Central memory CD4-positive, alpha-beta T cell (primary cell): ENCODE measurements at regions not wholly inside any gene's neighbourhood (a gene's known extent, or its start where the extent isn't known, plus 50 kb on each side); places are given as distances from the start of the nearest gene placed in this dataset.

ENCODE experiments used
- DNase-seq: peaks from one replicate; pipeline ENCODE4 v3.0.0; 2022

- DNase-seq = no peak
Observed at GRCh38 chr21:21605521-21605920, 607.3 kb downstream of the NCAM2 start.

GRCh38 chr21:21606041-21606440, 607.8 kb downstream of the NCAM2 start:
- no peak for DNase-seq

DNA sequence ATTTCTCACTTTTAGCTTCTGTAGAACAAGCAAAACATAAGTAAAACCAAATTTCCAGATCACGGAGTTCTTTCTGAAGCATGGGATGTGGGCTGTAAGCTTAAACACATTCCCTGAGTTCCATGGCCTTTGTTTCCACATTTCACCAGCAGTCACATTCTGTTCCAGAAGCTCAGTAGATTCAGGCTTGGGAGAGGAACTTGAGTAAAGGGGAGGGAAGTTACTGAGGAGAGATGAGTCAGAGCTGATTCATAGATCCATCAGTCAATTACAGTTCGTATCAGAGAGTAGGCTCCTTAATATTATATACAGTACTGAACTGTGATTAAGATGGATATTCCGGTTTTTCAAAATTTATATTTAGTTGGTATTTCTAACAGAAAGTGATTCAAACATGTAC, 614.3 kb downstream of the NCAM2 start:
- no peak for DNase-seq

DNA sequence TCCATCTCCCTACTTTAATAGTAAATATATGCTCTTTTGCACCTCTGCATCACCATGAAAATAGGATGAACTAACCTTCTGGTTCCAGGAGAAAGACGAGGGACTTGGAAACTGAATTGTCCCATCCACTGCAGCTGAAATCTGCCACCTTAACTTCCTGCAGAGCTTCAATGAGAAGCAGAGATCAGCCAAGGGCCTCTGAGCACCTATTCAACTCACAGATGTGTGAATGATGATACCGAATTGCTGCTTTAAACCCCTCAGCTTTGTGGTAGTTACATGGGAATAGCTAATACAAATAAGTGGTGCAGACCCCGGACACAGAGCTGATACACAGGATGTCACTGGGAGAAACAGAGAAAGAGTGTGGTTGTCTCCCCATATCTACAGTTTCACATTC, 616.8 kb downstream of the NCAM2 start:
- no peak for DNase-seq

DNA sequence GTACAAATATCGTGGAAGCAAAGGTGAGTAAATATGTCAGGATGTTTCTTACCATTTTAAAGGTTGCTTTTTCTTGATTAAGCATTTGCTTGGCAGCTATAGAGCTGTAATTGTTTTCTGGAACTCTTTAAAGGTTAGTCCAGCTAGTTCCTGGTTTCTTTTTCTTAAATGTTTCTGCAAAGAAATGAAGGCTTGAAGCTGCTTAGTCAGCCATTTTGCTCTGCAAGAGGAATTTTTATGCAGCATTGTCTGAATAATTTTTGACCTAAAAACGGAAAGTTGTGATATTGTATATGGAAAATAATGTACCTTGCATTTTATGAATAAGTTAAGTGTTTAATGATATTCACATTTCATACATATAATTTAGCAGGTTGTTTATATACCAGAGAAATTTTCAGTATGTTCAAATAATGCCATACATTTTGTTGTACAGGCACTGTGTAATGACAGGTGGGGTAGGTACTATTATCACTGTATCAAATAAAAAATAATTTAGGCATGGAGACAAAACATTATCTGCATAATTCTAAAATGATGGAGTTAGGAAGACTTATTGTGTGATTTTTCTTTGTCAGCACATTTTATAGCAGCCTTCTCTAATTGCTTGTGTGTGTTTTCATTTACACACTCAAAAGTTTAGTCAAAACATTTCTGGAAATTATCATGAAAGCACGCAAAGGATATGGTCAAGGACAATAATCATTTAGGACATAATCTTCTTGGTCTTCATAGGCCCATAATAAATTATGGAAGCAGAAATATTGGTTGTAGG, 624.4 kb downstream of the NCAM2 start:
- DNase-seq = no peak

DNA sequence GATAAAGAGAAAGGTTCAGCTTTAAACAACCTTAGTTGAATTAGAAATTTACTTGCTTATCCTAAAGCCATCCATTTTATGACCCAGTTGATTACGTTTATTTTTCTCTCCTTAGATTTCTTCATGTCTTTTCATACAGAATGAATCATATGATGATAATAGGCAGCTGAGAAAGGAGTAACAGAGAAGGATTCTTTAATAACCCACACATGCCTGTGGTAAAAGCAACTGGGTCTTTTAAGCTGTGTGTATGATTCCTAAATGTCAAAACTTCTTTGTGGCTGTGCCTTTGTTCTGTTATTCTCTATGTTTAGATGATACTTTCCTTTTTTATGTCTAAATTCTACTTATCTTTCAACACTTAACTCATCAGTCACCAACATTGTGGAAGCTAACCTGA, 626.5 kb downstream of the NCAM2 start:
- DNase-seq = no peak

DNA sequence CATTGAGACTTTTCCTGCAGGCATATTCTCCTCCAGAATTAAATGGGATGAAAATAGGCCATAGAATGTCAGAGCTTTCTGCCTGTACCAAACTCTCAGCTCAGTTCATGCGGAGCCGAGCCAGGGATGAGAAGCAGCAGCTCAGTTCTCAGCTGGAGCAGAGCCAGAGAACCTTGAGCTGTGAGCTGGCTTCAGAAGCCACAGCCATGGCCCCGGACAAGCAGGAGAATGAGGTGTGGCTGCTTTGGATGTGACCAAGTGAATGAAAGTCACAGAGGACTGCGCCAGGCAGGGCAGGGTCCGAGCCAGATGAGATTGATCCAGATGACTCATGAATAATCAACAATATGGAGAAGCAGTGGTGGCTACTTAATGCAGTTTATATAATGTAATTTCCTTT, 633.8 kb downstream of the NCAM2 start:
- DNase-seq = no peak

GRCh38 chr21:21632926-21633325, 634.7 kb downstream of the NCAM2 start:
- DNase-seq = no peak

DNA sequence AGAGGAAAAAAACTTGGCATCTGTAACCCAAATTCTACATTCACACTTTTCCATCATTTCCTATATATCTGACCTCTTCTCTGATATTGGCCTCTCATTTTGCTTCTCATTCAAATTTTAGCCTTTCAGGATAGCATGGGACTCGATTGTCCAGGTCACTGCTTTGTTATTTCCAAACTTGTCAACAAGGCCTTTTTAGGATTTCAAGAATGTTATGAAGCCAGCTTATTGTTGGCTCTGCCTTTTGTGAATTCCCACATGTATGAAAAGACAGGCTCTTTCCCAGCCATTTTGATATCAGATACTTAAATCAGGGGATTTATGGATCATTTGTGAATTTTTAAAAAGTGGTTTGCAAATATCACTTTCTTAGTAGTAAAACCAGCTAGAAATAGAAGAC, 663.5 kb downstream of the NCAM2 start:
- no peak for DNase-seq

- DNase-seq = no peak
Observed at GRCh38 chr21:21662776-21663175, 664.6 kb downstream of the NCAM2 start.

DNA sequence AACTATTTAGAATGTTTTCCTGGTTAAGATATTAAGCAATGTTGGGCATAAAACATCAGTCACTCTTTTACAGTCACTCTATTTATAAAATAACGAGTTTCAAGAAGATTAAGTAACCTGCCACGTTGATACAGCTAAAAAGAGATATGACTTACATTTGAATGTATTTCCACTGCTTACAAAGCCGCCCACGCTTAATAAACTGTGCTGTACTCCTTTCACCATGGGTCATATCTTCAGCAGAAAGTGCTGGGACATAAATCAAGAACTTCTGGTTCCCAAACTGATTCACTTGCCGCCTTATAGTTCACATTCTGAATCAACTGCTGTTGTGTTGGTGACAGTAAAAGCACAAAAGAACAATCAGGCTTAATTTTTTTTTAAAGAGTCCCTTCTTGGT, 666.7 kb downstream of the NCAM2 start:
- no peak for DNase-seq

DNA sequence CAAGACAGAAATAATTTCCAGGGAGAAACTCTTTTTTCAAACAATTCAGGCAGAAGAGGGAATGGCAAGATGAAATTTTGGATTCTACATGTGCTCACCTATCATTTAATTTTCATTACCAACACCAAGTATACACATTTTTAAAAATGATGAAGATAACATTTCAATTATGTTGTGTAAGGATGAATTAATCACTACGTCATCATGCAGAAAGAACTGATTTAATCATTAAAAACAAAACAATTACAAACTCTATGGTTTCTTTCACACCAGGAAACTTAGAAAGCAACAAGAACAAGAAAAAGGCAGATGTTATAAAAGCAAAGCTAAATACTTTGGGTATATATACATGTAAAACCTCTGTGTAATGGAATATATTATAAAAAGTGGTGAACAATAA, 668.5 kb downstream of the NCAM2 start:
- DNase-seq = no peak

DNA sequence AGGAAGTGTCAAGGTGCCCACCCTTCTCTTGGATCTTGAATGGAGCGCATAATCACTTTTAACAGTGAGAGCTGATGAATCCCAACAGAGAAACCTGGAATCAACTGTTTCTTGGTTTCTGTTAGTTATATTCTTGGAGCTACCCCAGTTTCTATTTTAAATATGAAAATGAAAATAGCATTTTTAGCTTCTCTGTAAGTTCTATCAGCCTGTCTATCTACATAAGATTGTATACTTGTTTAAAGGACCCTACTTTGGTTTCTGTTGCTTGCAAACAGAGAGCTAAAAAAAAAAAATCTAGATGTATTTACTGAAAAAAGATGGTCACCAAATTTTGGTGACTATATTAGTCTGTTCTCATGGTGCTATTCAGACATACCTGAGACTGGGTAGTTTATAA, 670.0 kb downstream of the NCAM2 start:
- DNase-seq = no peak

DNA sequence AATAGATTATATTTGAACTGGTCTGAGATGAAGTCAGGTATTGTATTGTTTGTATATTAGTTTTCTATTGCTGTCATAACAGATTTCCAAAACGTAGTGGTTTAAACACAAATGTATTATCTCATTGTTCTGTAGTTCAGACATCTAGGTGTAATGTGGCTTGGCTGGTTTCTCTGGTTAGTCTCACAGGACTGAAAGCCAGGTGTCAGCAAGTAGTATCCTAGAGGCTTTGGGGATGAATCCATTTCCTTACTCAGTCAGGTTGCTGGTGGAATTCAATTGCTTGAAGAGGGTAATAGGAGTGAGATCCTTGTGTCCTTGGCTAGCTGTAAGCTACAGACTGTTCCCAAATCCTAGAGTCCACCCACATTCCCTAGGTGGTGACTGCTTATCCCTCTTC, 675.8 kb downstream of the NCAM2 start:
- no peak for DNase-seq

- DNase-seq = no peak
Observed at GRCh38 chr21:21675601-21676000, 677.4 kb downstream of the NCAM2 start.

GRCh38 chr21:21682172-21682571, 684.0 kb downstream of the NCAM2 start:
- no peak for DNase-seq

- no peak for DNase-seq
Observed at GRCh38 chr21:21688889-21689288, 690.7 kb downstream of the NCAM2 start.

- DNase-seq = no peak
Observed at GRCh38 chr21:21690068-21690665, 692.0 kb downstream of the NCAM2 start.

GRCh38 chr21:21712748-21713520, 714.7 kb downstream of the NCAM2 start:
- DNase-seq = no peak

DNA sequence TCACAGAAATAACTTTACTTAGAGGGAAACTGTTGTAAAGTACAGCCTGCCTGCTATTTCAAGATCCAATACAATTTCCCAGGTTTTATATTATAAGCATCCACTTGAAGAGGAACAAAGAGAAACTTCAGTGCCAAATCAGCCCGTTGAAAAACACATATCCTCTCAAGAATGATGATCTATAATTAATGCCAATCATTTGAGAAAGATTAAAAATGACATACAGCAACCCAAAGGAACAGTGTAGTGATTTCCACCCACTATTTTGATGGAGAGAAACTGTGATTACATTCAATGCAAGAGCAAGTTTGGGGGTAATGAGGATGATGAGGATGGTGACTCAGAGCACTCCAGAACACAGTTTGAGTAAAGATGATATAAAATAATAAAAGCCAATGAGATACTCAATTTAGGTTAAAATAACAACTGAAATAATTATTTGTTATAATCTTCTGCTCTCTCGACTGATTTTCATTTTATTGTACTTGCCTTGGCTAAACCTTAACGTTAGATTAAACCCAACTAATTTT, 715.5 kb downstream of the NCAM2 start:
- DNase-seq = no peak

GRCh38 chr21:21714426-21714825, 716.2 kb downstream of the NCAM2 start:
- no peak for DNase-seq

- DNase-seq = no peak
Observed at GRCh38 chr21:21715266-21715969, 717.2 kb downstream of the NCAM2 start.

DNA sequence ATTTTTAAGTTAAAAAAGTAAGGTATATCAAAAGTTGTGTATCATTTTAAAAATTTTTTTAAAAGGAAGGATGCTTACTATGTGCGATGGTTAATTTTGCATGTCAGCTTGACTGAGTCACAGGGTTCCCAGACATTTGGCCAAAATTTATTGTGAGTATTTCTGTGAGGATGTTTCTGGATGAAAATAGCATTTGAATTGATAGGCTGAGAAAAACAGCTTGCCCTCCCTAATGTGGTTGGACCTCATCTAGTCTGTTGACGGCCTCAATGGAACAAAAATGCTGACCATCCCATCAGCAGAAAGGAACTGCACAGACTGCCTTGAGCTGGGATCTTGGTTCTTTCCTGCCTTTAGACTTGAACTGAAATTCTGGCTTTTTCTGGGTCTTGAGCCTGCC, 724.5 kb downstream of the NCAM2 start:
- DNase-seq = no peak
